Activated CD4-positive, alpha-beta memory T cell treated with anti-CD3 and anti-CD28 coated beads, Interleukin-2, amount 10 ng/mL, durations not matched to agents 7 days and 5 days (primary cell): ENCODE measurements at regions not wholly inside any gene's neighbourhood (a gene's known extent, or its start where the extent isn't known, plus 50 kb on each side); places are given as distances from the start of the nearest gene placed in this dataset.
"Not testable (repeated sequence)": the region's sequence is repeated elsewhere in the genome, so short reads cannot be mapped to it uniquely, and the experiment has no call there.

Source experiments
- CTCF ChIA-PET: fragments of 350-600 bp; sonication (Branson Sonifier 250); formaldehyde crosslinking; loops from one replicate; lab custom pipeline; 2021; ENCODE audit warnings: antibody characterized with exemption, inconsistent platforms; lab: Charles Lee
- POLR2A ChIA-PET: fragments of 350-600 bp; sonication (Branson Sonifier 250); formaldehyde crosslinking; loops from one replicate; lab custom pipeline; 2021; ENCODE audit warnings: antibody characterized with exemption; lab: Charles Lee
- DNase-seq: peaks from one replicate; pipeline ENCODE4 v3.0.0-alpha.2; 2020
- H3K27ac Mint-ChIP-seq: one replicate; pipeline ENCODE4 v1.8.0; 2021; ENCODE audit warnings: mild to moderate bottlenecking, mixed read lengths
- H3K27me3 Mint-ChIP-seq: one replicate; pipeline ENCODE4 v1.8.0; 2021; ENCODE audit warnings: mixed read lengths
- H3K36me3 Mint-ChIP-seq: one replicate; pipeline ENCODE4 v1.8.0; 2021; ENCODE audit warnings: low read depth, mixed read lengths
- H3K4me1 Mint-ChIP-seq: one replicate; pipeline ENCODE4 v1.8.0; 2021; ENCODE audit warnings: mixed read lengths
- H3K4me3 Mint-ChIP-seq: one replicate; pipeline ENCODE4 v1.8.0; 2021; ENCODE audit warnings: mild to moderate bottlenecking, mixed read lengths
- H3K9me3 Mint-ChIP-seq: one replicate; pipeline ENCODE4 v1.8.0; 2021; ENCODE audit warnings: mixed read lengths

GRCh38 chr2:208977582-208977981 lies 446.3 kb upstream of the MAP2 start:
- H3K36me3 Mint-ChIP-seq = no peaks in the 10 kb centered on the region
- no peaks in the 10 kb centered on the region for H3K9me3 Mint-ChIP-seq
- H3K4me3 Mint-ChIP-seq = no peak overlapping the region
- no peaks in the 10 kb centered on the region for H3K27me3 Mint-ChIP-seq
- POLR2A ChIA-PET = no interaction called here
- no peak for DNase-seq
- H3K4me1 Mint-ChIP-seq = no peaks in the 10 kb centered on the region
- no peak overlapping the region for H3K27ac Mint-ChIP-seq
- CTCF ChIA-PET = no interaction called here

- Mint-ChIP-seq H3K27me3 (no peaks in the 10 kb centered on the region), H3K9me3 (no peaks in the 10 kb centered on the region), H3K36me3 (no peaks in the 10 kb centered on the region), H3K27ac (no peak overlapping the region), H3K4me3 (no peak overlapping the region), H3K4me1 (no peaks in the 10 kb centered on the region)
- ChIA-PET CTCF (no interaction called here), POLR2A (no interaction called here)
- no peak for DNase-seq
Observed at GRCh38 chr2:208978946-208979345, 444.9 kb upstream of the MAP2 start.

- Mint-ChIP-seq H3K4me1 (no peaks in the 10 kb centered on the region), H3K27me3 (no peaks in the 10 kb centered on the region), H3K27ac (no peak overlapping the region), H3K9me3 (no peaks in the 10 kb centered on the region), H3K36me3 (no peaks in the 10 kb centered on the region), H3K4me3 (no peak overlapping the region)
- POLR2A ChIA-PET = no interaction called here
- CTCF ChIA-PET = no interaction called here
- no peak for DNase-seq
Observed at GRCh38 chr2:208980321-208980720, 443.5 kb upstream of the MAP2 start.

- no peak overlapping the region for H3K27ac Mint-ChIP-seq
- H3K4me3 Mint-ChIP-seq = no peak overlapping the region
- no peaks in the 10 kb centered on the region for H3K9me3 Mint-ChIP-seq
- no peaks in the 10 kb centered on the region for H3K27me3 Mint-ChIP-seq
- POLR2A ChIA-PET = no interaction called here
- CTCF ChIA-PET = no interaction called here
- H3K4me1 Mint-ChIP-seq = no peaks in the 10 kb centered on the region
- DNase-seq = no peak
- no peaks in the 10 kb centered on the region for H3K36me3 Mint-ChIP-seq
Observed at GRCh38 chr2:208982831-208983230, 441.0 kb upstream of the MAP2 start.

GRCh38 chr2:208983486-208983885 lies 440.4 kb upstream of the MAP2 start:
- H3K27ac Mint-ChIP-seq = no peak overlapping the region
- no peaks in the 10 kb centered on the region for H3K4me1 Mint-ChIP-seq
- CTCF ChIA-PET = no interaction called here
- no peak for DNase-seq
- H3K36me3 Mint-ChIP-seq = no peaks in the 10 kb centered on the region
- H3K4me3 Mint-ChIP-seq = no peak overlapping the region
- no peaks in the 10 kb centered on the region for H3K9me3 Mint-ChIP-seq
- POLR2A ChIA-PET = no interaction called here
- no peaks in the 10 kb centered on the region for H3K27me3 Mint-ChIP-seq

GRCh38 chr2:208984376-208985090 lies 439.3 kb upstream of the MAP2 start:
- Mint-ChIP-seq H3K9me3 (no peaks in the 10 kb centered on the region), H3K27ac (no peak overlapping the region), H3K4me3 (no peak overlapping the region), H3K36me3 (no peaks in the 10 kb centered on the region), H3K27me3 (no peaks in the 10 kb centered on the region), H3K4me1 (no peaks in the 10 kb centered on the region)
- no peak for DNase-seq
- ChIA-PET POLR2A (no interaction called here), CTCF (no interaction called here)

- Mint-ChIP-seq H3K9me3 (no peaks in the 10 kb centered on the region), H3K27ac (no peak overlapping the region), H3K36me3 (no peaks in the 10 kb centered on the region), H3K4me3 (no peak overlapping the region), H3K27me3 (no peaks in the 10 kb centered on the region), H3K4me1 (no peaks in the 10 kb centered on the region)
- ChIA-PET CTCF (no interaction called here), POLR2A (no interaction called here)
- DNase-seq = no peak
Observed at GRCh38 chr2:208985644-208986043, 438.2 kb upstream of the MAP2 start.

- H3K36me3 Mint-ChIP-seq = no peaks in the 10 kb centered on the region
- H3K27me3 Mint-ChIP-seq = no peaks in the 10 kb centered on the region
- H3K27ac Mint-ChIP-seq = no peak overlapping the region
- peaks cover 3% of the 10 kb centered on the region for H3K9me3 Mint-ChIP-seq
- ChIA-PET CTCF (no interaction called here), POLR2A (no interaction called here)
- H3K4me3 Mint-ChIP-seq = no peak overlapping the region
- H3K4me1 Mint-ChIP-seq = no peaks in the 10 kb centered on the region
- DNase-seq = no peak
Observed at GRCh38 chr2:208990716-208991115, 433.1 kb upstream of the MAP2 start.

- POLR2A ChIA-PET = no interaction called here
- no peak overlapping the region for H3K27ac Mint-ChIP-seq
- H3K36me3 Mint-ChIP-seq = no peaks in the 10 kb centered on the region
- DNase-seq = no peak
- no peaks in the 10 kb centered on the region for H3K27me3 Mint-ChIP-seq
- CTCF ChIA-PET = no interaction called here
- H3K4me1 Mint-ChIP-seq = no peaks in the 10 kb centered on the region
- peaks cover 8% of the 10 kb centered on the region for H3K9me3 Mint-ChIP-seq
- no peak overlapping the region for H3K4me3 Mint-ChIP-seq
Observed at GRCh38 chr2:208999911-209000310, 423.9 kb upstream of the MAP2 start.

GRCh38 chr2:209002054-209002453 lies 421.8 kb upstream of the MAP2 start:
- no peak for DNase-seq
- Mint-ChIP-seq H3K27me3 (no peaks in the 10 kb centered on the region), H3K4me1 (no peaks in the 10 kb centered on the region), H3K36me3 (no peaks in the 10 kb centered on the region), H3K4me3 (no peak overlapping the region), H3K27ac (no peak overlapping the region), H3K9me3 (peaks cover 19% of the 10 kb centered on the region)
- CTCF ChIA-PET = no interaction called here
- POLR2A ChIA-PET = no interaction called here

GRCh38 chr2:209005371-209005770 lies 418.5 kb upstream of the MAP2 start:
- DNase-seq = no peak
- no peak overlapping the region for H3K4me3 Mint-ChIP-seq
- H3K27ac Mint-ChIP-seq = no peak overlapping the region
- no peaks in the 10 kb centered on the region for H3K4me1 Mint-ChIP-seq
- POLR2A ChIA-PET = no interaction called here
- H3K36me3 Mint-ChIP-seq = no peaks in the 10 kb centered on the region
- CTCF ChIA-PET = no interaction called here
- peaks cover 20% of the 10 kb centered on the region for H3K9me3 Mint-ChIP-seq
- no peaks in the 10 kb centered on the region for H3K27me3 Mint-ChIP-seq

GRCh38 chr2:209008636-209009287 lies 415.1 kb upstream of the MAP2 start:
- DNase-seq = no peak
- Mint-ChIP-seq H3K4me1 (no peaks in the 10 kb centered on the region), H3K9me3 (peaks cover 18% of the 10 kb centered on the region), H3K27ac (no peak overlapping the region), H3K4me3 (no peak overlapping the region), H3K27me3 (no peaks in the 10 kb centered on the region), H3K36me3 (no peaks in the 10 kb centered on the region)
- ChIA-PET CTCF (no interaction called here), POLR2A (no interaction called here)

- H3K4me3 Mint-ChIP-seq, POLR2A ChIA-PET, CTCF ChIA-PET, H3K27ac Mint-ChIP-seq, H3K4me1 Mint-ChIP-seq, DNase-seq, H3K27me3 Mint-ChIP-seq, H3K36me3 Mint-ChIP-seq: not testable (repeated sequence)
- H3K9me3 Mint-ChIP-seq = peaks cover 19% of the 10 kb centered on the region
Observed at GRCh38 chr2:209018633-209019032, 405.2 kb upstream of the MAP2 start.

- H3K27me3 Mint-ChIP-seq = no peaks in the 10 kb centered on the region
- ChIA-PET POLR2A (no interaction called here), CTCF (no interaction called here)
- peaks cover 12% of the 10 kb centered on the region for H3K9me3 Mint-ChIP-seq
- H3K36me3 Mint-ChIP-seq = no peaks in the 10 kb centered on the region
- DNase-seq = no peak
- no peaks in the 10 kb centered on the region for H3K4me1 Mint-ChIP-seq
- no peak overlapping the region for H3K4me3 Mint-ChIP-seq
- no peak overlapping the region for H3K27ac Mint-ChIP-seq
Observed at GRCh38 chr2:209029249-209029648, 394.6 kb upstream of the MAP2 start.
